ENCODE measurements at regions not wholly inside any gene's neighbourhood (a gene's known extent, or its start where the extent isn't known, plus 50 kb on each side); places are given as distances from the start of the nearest gene placed in this dataset.

- TF ChIP-seq CTCF (IDR thresholded peaks at IDR 0.05) (no peak), POLR2A (IDR thresholded peaks at IDR 0.05) (no peak), EP300 (IDR thresholded peaks at IDR 0.05; ENCODE audit: low read depth) (no peak), POLR2AphosphoS5 (IDR thresholded peaks at IDR 0.05) (no peak)
Observed at GRCh38 chr11:27968461-27968860, 139.5 kb downstream of the KIF18A start.
